ENCODE measurements at regions not wholly inside any gene's neighbourhood (a gene's known extent, or its start where the extent isn't known, plus 50 kb on each side); places are given as distances from the start of the nearest gene placed in this dataset.
A peak's percentile ranks its signal among the peaks of the same experiment; 100 is the strongest.

GRCh38 chr6:165849534-165850430 is 186.7 kb upstream of the PDE10A start:
- TF ChIP-seq CTCF (IDR thresholded peaks at IDR 0.05; ENCODE audit: low read length, missing control alignments): no peak
- H3K4me3 ChIP-seq (replicated peaks; ENCODE audit: low read depth, low read length): peak overlapping the region; percentile 19
- peak; percentile 32 for DNase-seq (ENCODE audit: low read depth)

GRCh38 chr6:165848086-165848426 is 185.0 kb upstream of the PDE10A start:
- DNase-seq (ENCODE audit: low read depth): no peak
- no peak overlapping the region for H3K4me3 ChIP-seq (replicated peaks; ENCODE audit: low read depth, low read length)
- no peak for TF ChIP-seq CTCF (IDR thresholded peaks at IDR 0.05; ENCODE audit: low read length, missing control alignments)

- no peak overlapping the region for H3K4me3 ChIP-seq (replicated peaks; ENCODE audit: low read depth, low read length)
- peak; percentile 90 for DNase-seq (ENCODE audit: low read depth)
- TF ChIP-seq CTCF (IDR thresholded peaks at IDR 0.05; ENCODE audit: low read length, missing control alignments): no peak
These were observed 184.5 kb upstream of the PDE10A start for GRCh38 chr6:165847407-165848085.

GRCh38 chr6:165846123-165846966 is 183.3 kb upstream of the PDE10A start:
- no peak overlapping the region for H3K4me3 ChIP-seq (replicated peaks; ENCODE audit: low read depth, low read length)
- DNase-seq (ENCODE audit: low read depth): no peak
- no peak for TF ChIP-seq CTCF (IDR thresholded peaks at IDR 0.05; ENCODE audit: low read length, missing control alignments)

- no peak overlapping the region for H3K4me3 ChIP-seq (replicated peaks; ENCODE audit: low read depth, low read length)
- no peak for TF ChIP-seq CTCF (IDR thresholded peaks at IDR 0.05; ENCODE audit: low read length, missing control alignments)
- no peak for DNase-seq (ENCODE audit: low read depth)
These were observed 182.5 kb upstream of the PDE10A start for GRCh38 chr6:165845493-165845892.

- TF ChIP-seq CTCF (IDR thresholded peaks at IDR 0.05; ENCODE audit: low read length, missing control alignments): no peak
- H3K4me3 ChIP-seq (replicated peaks; ENCODE audit: low read depth, low read length): no peak overlapping the region
- DNase-seq (ENCODE audit: low read depth): no peak
These were observed 181.8 kb upstream of the PDE10A start for GRCh38 chr6:165844801-165845364.
